HEK293 (cell line): ENCODE measurements at regions not wholly inside any gene's neighbourhood (a gene's known extent, or its start where the extent isn't known, plus 50 kb on each side); places are given as distances from the start of the nearest gene placed in this dataset.
A peak's percentile ranks its signal among the peaks of the same experiment; 100 is the strongest.

Experiments
- BCL11B ChIP-seq: fragments of 450-650 bp; formaldehyde crosslinking; IDR thresholded peaks from 2 replicates; pipeline ENCODE4 v1.5.1; 2016; ENCODE audit warnings: low read depth, missing biosample characterization, missing genetic modification characterization
- EGR2 ChIP-seq: fragments of 450-650 bp; formaldehyde crosslinking; IDR thresholded peaks from 2 replicates; pipeline ENCODE4 v1.5.1; 2016; ENCODE audit warnings: low read depth, missing biosample characterization, missing genetic modification characterization
- GLIS1 ChIP-seq: fragments of 450-650 bp; formaldehyde crosslinking; IDR thresholded peaks from 2 replicates; pipeline ENCODE4 v1.5.1; 2016; ENCODE audit warnings: missing biosample characterization, missing genetic modification characterization
- IKZF3 ChIP-seq: fragments of 450-650 bp; IDR thresholded peaks from 2 replicates; pipeline ENCODE4 v1.5.0; 2018; ENCODE audit warnings: missing biosample characterization, mild to moderate bottlenecking, missing genetic modification characterization, moderate library complexity
- KLF8 ChIP-seq: fragments of 450-650 bp; formaldehyde crosslinking; IDR thresholded peaks from 2 replicates; pipeline ENCODE4 v1.5.1; 2016; ENCODE audit warnings: missing biosample characterization, missing genetic modification characterization
- MYNN ChIP-seq: fragments of 450-650 bp; formaldehyde crosslinking; IDR thresholded peaks from 2 replicates; pipeline ENCODE4 v1.5.1; 2016; ENCODE audit warnings: missing biosample characterization, missing genetic modification characterization, borderline replicate concordance
- OVOL3 ChIP-seq: fragments of 450-650 bp; formaldehyde crosslinking; IDR thresholded peaks from 2 replicates; pipeline ENCODE4 v1.5.1; 2016; ENCODE audit warnings: missing biosample characterization, missing genetic modification characterization
- PATZ1 ChIP-seq: fragments of 450-650 bp; formaldehyde crosslinking; IDR thresholded peaks from 2 replicates; pipeline ENCODE4 v1.5.1; 2016; ENCODE audit warnings: missing biosample characterization, missing genetic modification characterization
- REST ChIP-seq: fragments of 450-650 bp; formaldehyde crosslinking; IDR thresholded peaks from 2 replicates; pipeline ENCODE4 v1.5.1; 2016; ENCODE audit warnings: missing biosample characterization, missing genetic modification characterization
- SETDB1 ChIP-seq: IDR thresholded peaks from one replicate; pipeline ENCODE4 v1.6.1; 2017; ENCODE audit warnings: mild to moderate bottlenecking, low read length, moderate library complexity, mixed read lengths; ENCODE audit not compliant: insufficient read length
- ZFP3 ChIP-seq: fragments of 450-650 bp; formaldehyde crosslinking; IDR thresholded peaks from 2 replicates; pipeline ENCODE4 v1.5.1; 2016; ENCODE audit warnings: low read depth, missing biosample characterization, missing genetic modification characterization
- ZNF133 ChIP-seq: fragments of 450-650 bp; formaldehyde crosslinking; IDR thresholded peaks from 2 replicates; pipeline ENCODE4 v1.5.1; 2016; ENCODE audit warnings: missing biosample characterization, missing genetic modification characterization
- ZNF155 ChIP-seq: fragments of 450-650 bp; formaldehyde crosslinking; IDR thresholded peaks from 2 replicates; pipeline ENCODE4 v1.5.1; 2016; ENCODE audit warnings: missing biosample characterization, missing genetic modification characterization
- ZNF16 ChIP-seq: fragments of 450-650 bp; formaldehyde crosslinking; IDR thresholded peaks from 2 replicates; pipeline ENCODE4 v1.5.1; 2016; ENCODE audit warnings: low read depth, missing biosample characterization, missing genetic modification characterization
- ZNF18 ChIP-seq: fragments of 450-650 bp; formaldehyde crosslinking; IDR thresholded peaks from 2 replicates; pipeline ENCODE4 v1.5.1; 2016; ENCODE audit warnings: missing biosample characterization, missing genetic modification characterization
- ZNF280C ChIP-seq: fragments of 450-650 bp; formaldehyde crosslinking; IDR thresholded peaks from 2 replicates; pipeline ENCODE4 v1.5.1; 2016; ENCODE audit warnings: missing biosample characterization, missing genetic modification characterization
- ZNF292 ChIP-seq: fragments of 450-650 bp; formaldehyde crosslinking; IDR thresholded peaks from 2 replicates; pipeline ENCODE4 v1.5.1; 2016; ENCODE audit warnings: low read depth, missing biosample characterization, missing genetic modification characterization, borderline replicate concordance
- ZNF518A ChIP-seq: fragments of 450-650 bp; formaldehyde crosslinking; conservative IDR thresholded peaks from 2 replicates; pipeline ENCODE4 v1.5.1; 2016; ENCODE audit warnings: low read depth, missing biosample characterization, missing genetic modification characterization
- ZNF558 ChIP-seq: fragments of 450-650 bp; formaldehyde crosslinking; IDR thresholded peaks from 2 replicates; pipeline ENCODE4 v1.5.1; 2016; ENCODE audit warnings: missing biosample characterization, missing genetic modification characterization
- ZNF571 ChIP-seq: fragments of 450-650 bp; formaldehyde crosslinking; IDR thresholded peaks from 2 replicates; pipeline ENCODE4 v1.5.0; 2017; ENCODE audit warnings: missing biosample characterization, missing genetic modification characterization
- ZNF596 ChIP-seq: fragments of 450-650 bp; IDR thresholded peaks from 2 replicates; pipeline ENCODE4 v1.5.0; 2018; ENCODE audit warnings: missing biosample characterization, mild to moderate bottlenecking, missing genetic modification characterization, moderate library complexity
- ZNF654 ChIP-seq: fragments of 450-650 bp; formaldehyde crosslinking; IDR thresholded peaks from 2 replicates; pipeline ENCODE4 v1.5.1; 2016; ENCODE audit warnings: low read depth, missing biosample characterization, missing genetic modification characterization
- ZNF658 ChIP-seq: fragments of 450-650 bp; formaldehyde crosslinking; IDR thresholded peaks from 2 replicates; pipeline ENCODE4; 2016; ENCODE audit warnings: missing biosample characterization, missing genetic modification characterization
- ZNF660 ChIP-seq: fragments of 450-650 bp; IDR thresholded peaks from 2 replicates; pipeline ENCODE4 v1.5.1; 2018; ENCODE audit warnings: missing biosample characterization, mild to moderate bottlenecking, missing genetic modification characterization
- ZNF777 ChIP-seq: fragments of 450-650 bp; formaldehyde crosslinking; IDR thresholded peaks from 2 replicates; pipeline ENCODE4 v1.5.1; 2017; ENCODE audit warnings: missing biosample characterization, missing genetic modification characterization, borderline replicate concordance

GRCh38 chr5:73311291-73312110, 137.1 kb downstream of the FOXD1 start (continued):
- TF ChIP-seq ZNF571 (no peak), KLF8 (tag by site-specific recombination) (no peak), ZNF660 (tag by site-specific recombination) (peak; percentile 86; the same call in 1 of the 2 replicates), SETDB1 (no peak), BCL11B (tag by site-specific recombination) (no peak), MYNN (no peak), ZNF518A (tag by site-specific recombination) (no peak), REST (tag by site-specific recombination) (no peak), ZNF16 (tag by site-specific recombination) (no peak), ZNF155 (tag by site-specific recombination) (no peak), ZNF558 (no peak), ZNF18 (tag by site-specific recombination) (no peak), ZNF654 (tag by site-specific recombination) (no peak), ZNF292 (tag by site-specific recombination) (no peak), PATZ1 (tag by site-specific recombination) (peak; percentile 48), ZNF658 (tag by site-specific recombination) (no peak), EGR2 (peak; percentile 10; the same call in 1 of the 2 replicates), ZNF596 (tag by site-specific recombination) (no peak), OVOL3 (no peak), GLIS1 (peak; percentile 18; the same call in 1 of the 2 replicates), ZNF280C (no peak), IKZF3 (tag by site-specific recombination) (no peak), ZNF777 (tag by site-specific recombination) (no peak), ZNF133 (no peak), ZFP3 (tag by site-specific recombination) (no peak)
